NCI-H146 (cell line): ENCODE measurements at regions not wholly inside any gene's neighbourhood (a gene's known extent, or its start where the extent isn't known, plus 50 kb on each side); places are given as distances from the start of the nearest gene placed in this dataset.
A peak's percentile ranks its signal among the peaks of the same experiment; 100 is the strongest.

Source experiments
- DNase-seq: peaks from one replicate; lab custom pipeline; 2025; lab: John Stamatoyannopoulos, UW

DNA sequence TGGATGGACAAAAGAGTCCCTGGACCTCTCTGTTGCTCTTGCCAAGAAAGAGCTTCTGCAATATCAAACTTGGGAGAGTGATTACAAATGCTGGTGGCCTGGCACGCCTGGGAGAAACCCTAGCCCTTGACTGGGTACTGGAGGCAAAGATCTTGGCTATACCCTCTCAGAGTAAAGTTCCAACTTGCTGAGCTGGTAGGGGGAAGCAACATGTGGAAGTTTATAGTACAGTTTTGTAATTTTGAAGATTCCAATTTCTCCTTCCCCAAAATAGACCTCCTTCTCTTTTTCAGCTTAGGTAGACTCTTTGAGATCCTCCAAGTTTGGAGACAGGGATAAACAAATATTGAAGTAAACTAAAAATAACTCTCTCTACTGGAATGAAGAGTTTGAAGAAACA, 645.3 kb downstream of the NR4A2 start:
- DNase-seq: no peak

- DNase-seq: no peak
Observed at GRCh38 chr2:155679647-155680046, 652.9 kb downstream of the NR4A2 start.

- DNase-seq: no peak
Observed at GRCh38 chr2:155675920-155676319, 656.6 kb downstream of the NR4A2 start.

- DNase-seq: no peak
Observed at GRCh38 chr2:155665704-155666103, 666.8 kb downstream of the NR4A2 start.

DNA sequence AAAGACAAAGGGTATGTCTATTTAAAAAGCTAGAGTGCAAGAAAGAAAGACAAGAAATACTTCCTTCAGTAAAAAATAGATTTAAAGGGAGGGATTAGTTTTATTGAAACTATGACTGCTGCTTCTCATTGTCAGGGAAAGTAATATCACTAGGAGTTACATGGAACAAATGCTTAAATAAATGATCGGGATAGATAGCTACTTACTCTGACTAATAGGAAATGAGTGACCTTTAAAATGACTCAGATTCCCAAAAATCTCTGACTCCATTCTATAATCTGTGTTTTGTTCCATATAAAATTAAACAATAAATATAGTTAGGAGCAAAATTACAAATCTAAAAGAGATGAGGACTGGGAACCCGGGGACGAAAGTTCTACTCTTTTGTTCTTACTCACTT, 669.3 kb downstream of the NR4A2 start:
- no peak for DNase-seq

DNA sequence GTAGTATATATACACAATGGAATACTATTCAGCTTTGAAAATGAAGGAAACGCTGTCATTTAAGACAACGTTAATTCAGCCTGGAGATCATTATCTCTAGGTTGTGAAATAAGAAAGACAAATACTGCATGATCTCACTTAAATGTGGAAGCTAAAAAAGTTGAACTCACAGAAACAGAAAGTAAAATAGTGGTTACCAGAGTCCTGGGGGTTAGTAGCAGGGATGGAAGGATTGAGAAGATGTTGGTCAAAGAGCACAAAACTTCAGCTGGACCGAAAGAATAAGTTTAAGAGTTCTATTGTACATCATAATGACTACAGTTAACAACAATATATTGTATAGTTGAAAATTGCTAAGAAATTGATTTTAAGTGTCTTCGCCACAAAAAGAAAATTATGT, 670.3 kb downstream of the NR4A2 start:
- no peak for DNase-seq

GRCh38 chr2:155653176-155653575, 679.3 kb downstream of the NR4A2 start:
- peak; percentile 84 for DNase-seq

GRCh38 chr2:155651851-155652250, 680.7 kb downstream of the NR4A2 start:
- DNase-seq: no peak

DNA sequence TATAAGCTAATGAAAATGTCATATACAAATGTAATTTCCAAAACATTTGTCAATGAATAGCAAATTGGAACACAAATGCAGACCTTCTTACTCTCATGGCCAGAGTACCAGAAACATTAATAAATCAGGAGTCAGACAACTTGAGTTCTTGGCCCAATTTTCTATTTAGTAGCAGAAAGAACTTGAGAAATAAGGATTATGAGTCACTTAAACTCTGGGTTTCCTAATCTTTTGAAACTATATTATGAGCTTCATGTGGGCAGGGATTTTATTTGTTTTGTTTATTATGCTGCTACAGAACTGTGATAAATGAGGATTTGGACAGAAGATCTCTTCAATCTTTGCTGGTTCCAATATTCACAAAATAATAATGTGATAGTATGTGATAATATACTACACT, 686.7 kb downstream of the NR4A2 start:
- DNase-seq: no peak

GRCh38 chr2:155643056-155643775, 689.3 kb downstream of the NR4A2 start:
- DNase-seq: no peak

GRCh38 chr2:155633887-155634570, 698.5 kb downstream of the NR4A2 start:
- no peak for DNase-seq

GRCh38 chr2:155633060-155633839, 699.3 kb downstream of the NR4A2 start:
- no peak for DNase-seq

DNA sequence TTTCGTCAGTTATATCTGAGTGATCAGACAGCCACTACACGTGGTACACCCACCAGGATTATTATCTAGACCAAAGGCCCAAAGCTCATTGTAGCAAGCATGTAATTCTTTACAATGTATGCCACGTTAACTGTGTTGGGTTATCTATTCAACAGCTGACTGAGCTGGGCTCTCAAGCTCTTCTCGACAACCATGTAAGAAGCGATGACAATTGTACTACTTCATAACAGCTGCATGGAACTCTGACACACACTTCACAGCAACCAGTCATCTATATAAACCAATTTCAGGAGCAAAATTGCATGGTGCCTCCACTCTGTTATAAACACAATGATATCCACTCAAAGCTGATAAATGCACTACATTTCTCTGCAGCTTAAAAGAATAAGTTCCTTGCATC, 701.8 kb downstream of the NR4A2 start:
- no peak for DNase-seq

DNA sequence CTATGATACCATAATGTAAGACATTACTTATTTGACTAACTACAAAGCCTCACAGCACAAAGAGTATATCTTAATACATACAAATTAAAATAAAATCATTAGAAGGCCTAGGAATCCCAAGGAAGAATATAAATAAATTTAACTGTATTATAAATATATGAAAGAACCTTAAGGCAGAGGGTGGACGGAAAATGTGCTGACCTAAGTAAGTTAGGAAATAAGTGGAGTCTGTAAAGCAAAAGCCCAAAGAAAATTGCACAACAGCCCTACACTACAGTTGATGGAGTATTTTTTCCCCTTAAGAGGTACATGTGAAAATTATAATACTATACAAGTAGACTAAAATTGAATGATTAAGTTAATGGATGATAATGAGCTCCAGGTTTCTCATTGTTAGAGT, 710.1 kb downstream of the NR4A2 start:
- DNase-seq: no peak

- DNase-seq: no peak
Observed at GRCh38 chr2:155600914-155601760, 731.4 kb downstream of the NR4A2 start.

GRCh38 chr2:155600296-155600695, 732.2 kb downstream of the NR4A2 start:
- DNase-seq: no peak

DNA sequence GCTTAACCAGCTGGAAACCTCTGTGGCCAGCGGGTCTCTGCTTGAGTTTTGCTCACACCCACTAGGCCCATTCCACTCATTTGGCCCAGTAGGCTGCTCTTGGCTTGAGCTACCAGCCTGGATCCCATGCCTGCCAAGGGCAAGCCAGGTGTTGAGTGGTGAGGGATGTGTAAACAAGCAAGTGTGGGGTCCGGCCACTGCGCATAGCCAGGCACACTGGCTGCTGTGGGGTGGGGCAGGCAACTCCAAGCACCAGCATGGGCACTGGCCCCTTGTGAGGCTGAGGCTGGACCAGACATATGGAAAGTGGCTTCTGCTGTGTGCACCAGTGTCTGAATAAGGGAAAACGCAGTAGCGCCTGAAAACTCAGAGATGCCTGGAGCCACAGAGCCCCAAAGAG, 732.7 kb downstream of the NR4A2 start:
- DNase-seq: no peak

GRCh38 chr2:155583674-155584195, 748.8 kb downstream of the NR4A2 start:
- DNase-seq: no peak

DNA sequence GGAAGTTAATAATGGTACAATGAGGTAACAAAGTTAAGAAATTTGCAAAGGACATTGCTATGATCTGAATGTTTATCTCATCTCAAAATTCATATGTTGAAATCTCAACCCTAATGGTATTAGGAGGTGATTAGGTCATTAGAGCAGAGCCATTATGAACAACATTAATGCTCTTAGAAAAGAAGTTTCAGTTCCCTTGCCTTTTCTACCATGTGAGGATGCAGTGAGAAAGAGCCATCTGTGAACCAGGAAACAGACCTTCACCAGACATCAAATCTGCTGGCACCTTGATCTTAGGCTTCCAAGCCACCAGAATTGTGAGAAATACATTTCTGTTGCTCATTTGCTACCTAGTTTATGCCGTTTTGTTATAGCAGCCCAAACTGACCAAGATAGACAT, 757.6 kb downstream of the NR4A2 start:
- no peak for DNase-seq

GRCh38 chr2:155547571-155547970, 785.0 kb downstream of the NR4A2 start:
- no peak for DNase-seq

DNA sequence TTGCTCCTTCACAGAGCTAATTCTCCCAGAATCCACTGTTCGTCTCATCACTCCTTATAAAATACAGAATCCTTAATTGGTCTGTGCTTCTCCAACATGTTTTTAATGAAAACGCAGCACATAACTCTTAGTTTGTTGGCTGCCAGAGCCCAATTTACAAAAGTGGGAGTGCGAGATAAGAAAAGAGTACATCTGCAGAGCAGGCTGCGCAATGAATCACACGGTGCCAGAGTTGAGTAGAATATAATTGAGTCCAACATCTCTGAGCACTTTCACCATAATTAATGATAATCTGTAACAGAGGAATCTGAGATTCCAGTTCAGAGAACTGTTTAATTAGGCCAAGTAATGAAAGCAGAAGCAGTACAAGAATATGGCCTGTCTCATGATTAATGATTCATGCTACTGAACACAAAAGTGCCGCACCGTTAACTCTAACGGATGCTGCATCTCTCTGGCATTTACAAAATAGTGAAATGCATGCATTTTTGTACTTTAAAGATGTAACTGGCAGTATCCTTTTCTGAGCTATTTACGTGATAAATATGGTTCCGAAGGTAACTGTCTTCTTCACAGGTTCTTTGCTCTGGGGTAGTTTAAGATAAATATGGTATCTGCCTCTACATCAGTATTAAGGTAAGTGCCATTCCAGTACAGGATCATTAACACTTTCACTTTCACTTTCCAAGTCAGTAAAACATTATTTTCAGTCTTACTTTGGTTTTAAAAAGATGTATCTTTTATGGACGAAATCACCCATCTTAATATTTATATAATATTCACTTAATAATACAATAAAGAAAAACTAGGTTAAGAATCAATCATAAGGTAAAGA, 785.6 kb downstream of the NR4A2 start:
- no peak for DNase-seq
